PFSK-1 (cell line): ENCODE measurements at regions not wholly inside any gene's neighbourhood (a gene's known extent, or its start where the extent isn't known, plus 50 kb on each side); places are given as distances from the start of the nearest gene placed in this dataset.

ENCODE experiments used
- REST ChIP-seq, 2 experiments: IDR thresholded peaks; 2 replicates each; pipeline versions ENCODE4 v1.6.1 to v1.8.0; 2011 to 2012; ENCODE audit warnings: low read depth in 2 of 2, low read length in 2 of 2, control low read depth in 1 of 2, inconsistent platforms in 1 of 2, mild to moderate bottlenecking in 1 of 2, moderate library complexity in 1 of 2; ENCODE audit not compliant: insufficient read depth in 1 of 2
- SIN3A ChIP-seq: IDR thresholded peaks from 2 replicates; pipeline ENCODE4 v1.6.1; 2012; ENCODE audit warnings: mild to moderate bottlenecking, low read length, moderate library complexity, borderline replicate concordance; ENCODE audit not compliant: insufficient read depth

DNA sequence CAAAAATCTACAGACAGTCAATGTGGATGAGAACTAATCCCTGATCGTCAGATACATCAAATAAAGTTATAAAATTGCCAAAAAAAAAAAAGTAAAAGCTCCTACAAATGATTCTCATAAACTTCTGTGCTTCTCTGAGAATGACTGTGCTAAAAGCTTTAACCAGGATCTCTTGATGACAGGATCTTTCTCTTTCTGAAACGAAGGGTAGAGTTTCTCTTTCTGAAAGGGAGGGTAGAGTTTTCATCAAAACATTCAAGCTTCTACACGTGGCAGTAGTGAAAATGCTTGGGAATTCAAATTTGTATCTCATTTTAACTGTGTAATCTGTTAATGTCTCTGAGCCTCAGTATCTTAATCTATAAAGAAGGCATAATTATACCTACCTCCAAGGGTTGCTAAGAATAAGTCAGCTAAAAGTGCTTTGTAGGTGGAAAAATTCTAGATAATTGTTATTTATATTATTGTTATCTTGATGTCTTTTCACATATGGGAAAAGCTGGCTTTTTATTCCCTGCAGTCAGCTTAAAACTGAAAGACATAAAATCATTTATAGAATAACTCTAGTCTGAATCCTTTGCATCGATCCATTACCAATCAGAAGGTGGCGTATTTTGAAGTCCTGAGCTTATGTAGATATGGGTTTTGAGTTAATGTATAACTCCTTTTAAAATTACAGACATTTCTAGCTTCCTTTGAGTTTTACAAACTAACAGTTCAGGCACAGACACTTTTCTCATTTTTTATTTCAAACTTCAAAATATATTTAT, 157.4 kb downstream of the DACT1 start:
- TF ChIP-seq REST (IDR thresholded peaks at IDR 0.05; ENCODE audit: insufficient read depth in 1 of 2, low read depth in 2 of 2, low read length in 2 of 2) = no peak
- no peak for TF ChIP-seq SIN3A
